GM19324 (cell line): ENCODE measurements at regions not wholly inside any gene's neighbourhood (a gene's known extent, or its start where the extent isn't known, plus 50 kb on each side); places are given as distances from the start of the nearest gene placed in this dataset.

Experiments used
- ATAC-seq: cut with Tn5 transposase; IDR thresholded peaks from one replicate; pipeline ENCODE4 v1.9.1; 2021; ENCODE audit warnings: mild to moderate bottlenecking, moderate library complexity; ENCODE audit not compliant: unreplicated experiment, low FRiP score

DNA sequence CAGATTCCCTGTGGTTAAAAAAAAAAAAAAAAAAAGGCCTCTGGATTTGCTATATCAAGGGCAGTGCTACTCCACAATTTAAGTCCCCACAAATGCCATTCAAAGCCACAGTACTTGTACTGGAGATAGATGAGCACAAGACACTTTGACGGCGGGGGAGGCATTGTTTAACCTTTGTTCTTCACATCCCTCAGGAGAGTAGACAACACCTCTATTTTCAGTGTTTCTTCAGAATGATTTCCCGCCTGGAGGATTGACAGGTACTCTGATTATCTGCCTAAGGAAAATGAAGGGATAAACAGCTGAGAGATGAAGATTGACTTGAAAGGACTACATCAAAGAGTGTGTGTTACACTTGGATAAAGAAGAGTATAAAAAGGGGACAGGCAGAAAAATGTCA is 58.7 kb downstream of the OTOL1 start:
- no peak for ATAC-seq

GRCh38 chr3:161556533-161556932 is 59.9 kb downstream of the OTOL1 start:
- ATAC-seq: no peak

GRCh38 chr3:161556941-161557340 is 60.3 kb downstream of the OTOL1 start:
- no peak for ATAC-seq

- ATAC-seq: no peak
Observed at GRCh38 chr3:161557445-161558150, 61.0 kb downstream of the OTOL1 start.

DNA sequence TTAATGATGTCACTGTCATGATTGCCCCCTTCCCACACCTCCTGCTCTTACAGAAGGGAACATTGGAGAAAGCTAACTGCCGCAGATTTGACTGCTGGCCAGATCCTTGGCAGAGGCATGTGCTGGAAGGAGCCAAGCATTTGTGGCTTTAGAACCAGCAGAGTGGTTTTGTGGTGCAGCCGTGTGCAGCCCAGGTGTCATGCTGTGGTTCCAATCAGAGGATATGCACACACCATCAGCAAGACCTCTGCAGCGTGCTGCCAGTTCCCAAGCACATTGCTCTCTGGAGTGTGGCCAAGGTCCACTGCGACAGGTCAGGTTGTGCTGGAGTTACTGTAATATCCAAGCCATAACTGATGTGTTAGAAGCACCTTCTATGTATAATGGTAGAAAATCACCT is 61.6 kb downstream of the OTOL1 start:
- no peak for ATAC-seq

GRCh38 chr3:161559177-161559998 is 62.8 kb downstream of the OTOL1 start:
- ATAC-seq: no peak

DNA sequence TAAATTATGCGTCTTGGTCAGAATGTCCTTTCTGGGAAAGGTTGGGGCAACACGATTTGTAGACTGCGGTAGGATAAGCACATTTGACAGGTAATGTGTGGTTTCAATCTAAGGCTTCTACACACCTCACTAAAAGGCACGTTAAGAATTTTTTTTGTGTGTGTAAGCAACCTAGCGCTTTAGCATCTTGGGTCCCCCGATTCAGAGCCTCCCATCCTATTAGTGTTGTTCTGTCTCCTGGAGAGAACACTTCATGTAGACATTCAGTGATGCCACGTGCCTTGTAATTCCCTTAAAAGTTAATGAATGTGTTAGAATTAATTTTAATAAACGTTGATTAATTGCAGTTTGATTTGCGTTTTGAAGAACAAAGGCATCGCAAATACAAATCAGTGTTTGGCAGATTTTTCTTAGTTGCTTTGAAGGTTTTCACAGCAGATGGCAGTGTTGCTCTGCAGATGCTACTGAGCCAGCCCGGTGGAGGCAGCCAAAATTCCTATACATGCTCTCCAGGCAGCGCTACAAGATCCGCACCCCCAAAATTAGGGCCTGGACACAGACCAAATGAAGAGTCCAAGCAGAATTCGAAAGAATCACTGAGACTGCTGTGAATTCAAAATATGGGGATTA is 63.5 kb downstream of the OTOL1 start:
- no peak for ATAC-seq

DNA sequence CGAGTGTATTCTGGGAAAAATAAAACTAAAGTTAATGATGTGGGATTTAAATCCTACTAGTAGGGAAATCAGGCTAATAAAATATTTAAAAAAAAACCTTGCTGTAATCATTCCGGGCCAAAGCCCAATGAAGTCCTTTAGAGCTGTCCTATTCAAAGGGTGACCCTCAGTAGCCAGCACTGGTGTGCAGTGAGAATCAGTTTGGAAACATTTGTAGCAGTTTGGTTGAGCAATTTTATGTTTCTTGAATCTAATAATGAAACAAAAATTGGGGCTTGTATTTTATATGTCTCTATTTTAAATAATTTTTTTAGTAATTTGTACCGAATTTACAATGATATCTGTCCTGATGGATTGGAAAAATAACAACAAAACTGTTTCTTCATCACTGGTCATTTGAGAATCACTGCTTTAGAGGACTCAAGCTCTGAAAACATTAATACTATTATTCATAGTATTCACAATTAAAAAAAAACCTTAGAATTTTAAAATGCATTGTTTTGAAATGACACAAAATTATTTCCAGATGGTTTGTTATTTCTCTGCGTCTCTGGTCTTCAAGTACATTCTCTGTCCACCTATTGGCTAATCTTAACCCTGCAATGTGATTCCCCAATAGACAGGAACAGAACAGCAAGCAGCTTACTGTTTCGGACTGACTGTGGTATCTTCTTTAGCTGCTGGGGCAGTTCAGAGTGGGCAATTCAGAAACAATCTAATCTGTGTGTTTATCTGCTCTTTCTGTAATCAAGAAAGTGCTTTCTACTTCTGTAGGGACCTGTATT is 71.2 kb downstream of the OTOL1 start:
- no peak for ATAC-seq

DNA sequence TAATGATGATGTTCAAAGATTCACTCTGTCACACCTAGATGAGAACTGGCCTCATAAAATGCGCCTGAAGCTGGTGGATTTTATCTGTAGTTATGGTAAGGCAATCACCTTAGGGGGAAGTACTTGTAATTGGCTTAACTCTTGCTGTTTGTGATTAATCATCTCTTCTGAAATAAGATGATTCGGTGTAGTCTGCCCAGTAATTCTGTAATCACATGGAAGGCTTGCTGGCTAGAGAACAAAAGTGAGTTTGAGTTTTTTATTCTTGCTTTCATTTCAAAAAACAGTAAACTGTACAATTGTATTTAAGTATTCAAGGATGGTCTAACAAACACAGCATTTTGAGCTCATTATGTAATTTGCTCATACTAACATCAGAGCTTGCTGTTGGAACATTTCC is 72.1 kb downstream of the OTOL1 start:
- no peak for ATAC-seq

DNA sequence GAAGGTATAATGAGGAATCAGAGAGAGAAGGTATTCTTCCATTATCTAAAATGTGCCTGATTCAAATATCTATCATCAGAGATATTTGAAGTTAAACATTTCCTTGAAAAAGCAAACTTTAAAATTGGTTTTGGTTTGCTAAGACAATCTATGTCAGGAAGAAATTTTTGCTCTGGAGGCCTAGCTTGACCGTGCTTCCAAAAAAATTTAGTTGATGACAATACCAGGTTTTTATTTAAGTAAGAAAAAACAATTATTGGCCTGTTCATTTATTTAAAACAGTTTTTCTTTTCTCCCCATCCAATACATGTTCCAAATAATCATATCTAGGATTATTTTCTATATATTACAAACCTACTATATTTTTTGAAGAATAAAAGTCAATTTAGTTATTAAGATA is 75.3 kb downstream of the OTOL1 start:
- ATAC-seq: no peak

GRCh38 chr3:161573136-161573535 is 76.5 kb downstream of the OTOL1 start:
- ATAC-seq: no peak

DNA sequence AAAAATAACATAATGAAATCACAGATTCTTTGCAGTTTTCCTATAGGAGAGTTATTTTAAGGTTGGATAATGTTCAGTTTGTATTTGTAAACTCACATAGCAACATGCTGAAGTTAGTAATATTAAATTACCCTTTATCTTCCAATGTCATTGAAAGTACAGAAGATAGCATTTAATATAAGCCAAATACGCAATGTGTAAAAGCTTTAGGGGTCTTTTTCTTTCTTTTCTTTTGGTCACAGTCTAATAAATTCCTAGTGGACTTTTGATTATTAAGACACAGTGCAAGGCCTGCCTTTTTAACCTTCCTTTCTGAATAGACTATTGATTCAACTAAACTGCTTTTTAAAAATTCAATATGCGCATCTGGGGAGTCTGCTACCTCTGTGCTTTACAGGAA is 79.3 kb downstream of the OTOL1 start:
- ATAC-seq: no peak

DNA sequence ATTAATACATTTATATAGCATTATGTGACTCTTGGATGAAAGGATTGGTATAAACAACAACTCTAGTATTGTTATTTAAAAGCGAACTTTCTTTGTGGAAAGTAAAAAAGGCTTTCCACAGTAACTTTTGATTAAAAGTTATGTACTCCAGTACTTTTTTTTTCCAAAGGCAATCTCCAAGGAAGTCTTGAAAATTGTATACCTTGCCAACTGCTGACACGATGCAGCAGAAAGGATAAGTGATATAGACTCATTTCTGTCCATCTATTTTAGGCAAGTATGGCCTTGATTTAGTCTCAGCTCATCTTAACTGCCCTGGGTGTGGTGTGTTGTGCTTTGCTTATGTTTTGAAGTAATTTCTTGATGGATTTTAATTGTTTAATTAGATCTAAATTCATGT is 79.7 kb downstream of the OTOL1 start:
- ATAC-seq: no peak

DNA sequence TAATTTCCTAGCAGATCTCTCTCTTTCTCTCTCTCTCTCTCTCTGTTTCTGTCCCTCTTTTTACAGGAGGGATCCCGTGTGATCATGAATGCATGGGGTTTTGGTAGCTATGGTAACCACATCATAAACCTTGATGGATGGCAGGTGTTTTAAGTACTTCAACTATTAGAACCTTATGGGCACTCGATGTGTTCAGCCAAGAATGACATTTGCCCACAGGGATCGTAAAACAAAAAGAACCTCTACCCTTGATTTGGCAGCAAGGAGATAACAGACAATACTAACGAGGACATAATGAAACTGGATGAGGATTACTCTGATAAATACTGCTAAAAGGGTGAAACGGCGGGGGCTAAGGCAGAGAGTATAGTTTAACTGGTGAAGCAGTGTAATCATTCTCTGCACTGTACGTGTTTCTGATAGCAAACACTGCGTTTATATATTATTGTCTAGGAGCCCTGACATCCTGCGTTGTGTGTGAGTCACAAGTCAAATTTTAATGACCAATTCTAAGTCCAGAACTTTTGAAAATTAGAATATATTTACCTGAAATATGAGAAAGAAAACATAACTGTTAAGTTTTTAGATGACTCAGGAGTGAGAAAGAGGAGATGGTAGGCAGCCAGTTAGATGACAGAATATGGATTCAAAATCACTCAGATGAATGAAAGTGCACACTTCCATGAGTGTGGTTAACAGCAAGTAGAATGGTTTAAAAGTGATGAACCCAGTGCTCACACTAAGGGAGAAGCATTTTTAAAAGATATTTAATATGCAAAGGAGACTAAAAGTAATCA is 80.3 kb downstream of the OTOL1 start:
- ATAC-seq: no peak

GRCh38 chr3:161577662-161578061 is 81.1 kb downstream of the OTOL1 start:
- no peak for ATAC-seq

- no peak for ATAC-seq
Observed at GRCh38 chr3:161579395-161580126, 83.0 kb downstream of the OTOL1 start.

DNA sequence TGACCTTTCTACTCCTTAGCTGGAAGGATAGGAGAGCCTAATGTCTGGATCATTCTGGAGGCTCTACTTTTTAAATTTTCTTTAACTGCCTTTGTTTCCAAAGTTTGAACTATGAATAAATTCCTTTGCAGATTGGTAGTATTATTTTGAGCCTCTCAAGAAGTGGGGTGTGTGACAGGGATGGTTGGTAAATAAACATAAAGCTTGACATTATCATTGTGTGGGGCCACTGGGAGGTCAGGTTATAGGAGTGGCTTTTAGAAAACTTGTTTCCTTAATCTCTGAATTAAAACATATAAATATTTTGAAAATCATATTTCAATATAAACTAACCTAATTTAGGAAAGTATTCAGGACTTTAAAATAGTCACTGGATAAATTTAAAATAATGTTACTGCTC is 89.3 kb downstream of the OTOL1 start:
- no peak for ATAC-seq

GRCh38 chr3:161586556-161587235 is 90.1 kb downstream of the OTOL1 start:
- no peak for ATAC-seq

DNA sequence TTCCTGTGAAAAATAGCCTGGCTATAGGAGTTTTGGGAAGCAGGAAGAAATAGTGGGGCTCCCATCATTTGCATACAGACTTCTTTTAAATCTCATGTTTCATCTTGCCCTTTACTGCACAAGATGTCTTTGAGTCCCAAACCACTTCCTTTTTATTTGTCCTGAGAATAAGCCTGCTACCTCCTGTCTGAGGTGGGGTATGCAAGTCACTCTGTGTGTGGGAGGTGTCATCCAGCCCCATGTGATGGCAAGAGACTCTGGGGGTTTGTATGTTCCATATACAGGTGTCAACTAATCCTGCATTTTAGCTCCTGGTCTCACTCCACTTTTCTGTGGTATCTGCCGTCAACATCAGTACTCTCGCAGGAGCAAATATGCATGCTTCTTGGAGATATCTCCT is 102.0 kb downstream of the OTOL1 start:
- no peak for ATAC-seq
